WTC11 (cell line): ENCODE measurements at regions not wholly inside any gene's neighbourhood (a gene's known extent, or its start where the extent isn't known, plus 50 kb on each side); places are given as distances from the start of the nearest gene placed in this dataset.

Experiments
- CBFB ChIP-seq: sonication (generic); formaldehyde crosslinking; IDR thresholded peaks from 2 replicates; pipeline ENCODE4 v1.8.1; 2022; ENCODE audit warnings: mild to moderate bottlenecking, low read depth, missing genetic modification reagents
- CTCF ChIP-seq: fragments of 200-600 bp; IDR thresholded peaks from 2 replicates; pipeline ENCODE4 v1.8.0; 2022; ENCODE audit warnings: antibody characterized with exemption
- E2F5 ChIP-seq: sonication (generic); formaldehyde crosslinking; IDR thresholded peaks from 2 replicates; pipeline ENCODE4 v1.8.1; 2022; ENCODE audit warnings: mild to moderate bottlenecking, moderate library complexity, missing genetic modification reagents
- MLX ChIP-seq: sonication (generic); formaldehyde crosslinking; IDR thresholded peaks from 2 replicates; pipeline ENCODE4 v1.8.1; 2023; ENCODE audit warnings: mild to moderate bottlenecking, missing genetic modification reagents, moderate library complexity
- TEAD4 ChIP-seq: sonication (generic); formaldehyde crosslinking; IDR thresholded peaks from 2 replicates; pipeline ENCODE4 v1.8.0; 2022; ENCODE audit warnings: mild to moderate bottlenecking, missing genetic modification reagents

DNA sequence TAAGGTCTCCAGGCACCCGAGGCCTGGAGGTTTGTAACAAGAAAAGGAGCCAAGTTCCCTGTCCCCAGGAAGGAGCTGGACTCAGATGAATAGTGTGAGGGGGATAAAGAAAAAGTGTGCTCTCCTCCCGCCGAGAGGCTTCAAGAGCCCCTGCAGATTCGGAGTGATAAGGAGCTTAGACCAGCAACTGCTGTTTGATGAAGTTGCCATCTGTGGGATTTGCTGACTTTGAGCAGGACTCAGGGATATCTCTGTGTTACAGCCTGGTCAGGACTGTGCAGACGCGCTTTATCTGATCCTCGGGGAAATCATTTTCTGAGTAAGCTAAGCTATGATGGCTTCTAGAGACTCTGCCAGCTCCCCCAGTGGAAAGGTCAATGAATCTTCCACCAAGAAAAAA, 1017.0 kb downstream of the TBC1D22A start:
- TF ChIP-seq E2F5 (CRISPR knock-in tag) (no peak), TEAD4 (CRISPR knock-in tag) (no peak), CBFB (no peak), MLX (no peak), CTCF (no peak)
